Vagina (tissue), 2 donors: ENCODE measurements at regions not wholly inside any gene's neighbourhood (a gene's known extent, or its start where the extent isn't known, plus 50 kb on each side); places are given as distances from the start of the nearest gene placed in this dataset.

Experiments
- DNase-seq, 2 donors: peaks; one replicate each; pipeline ENCODE4 v3.0.0-alpha.2; 2017; ENCODE audit errors: extremely low spot score in 2 of 2
- H3K27ac ChIP-seq: fragments of 200-600 bp; sonication (generic); one replicate; pipeline ENCODE4 v1.5.1; 2019
- H3K27me3 ChIP-seq: fragments of 200-600 bp; sonication (generic); one replicate; pipeline ENCODE4 v1.5.1; 2019
- H3K36me3 ChIP-seq, 2 donors: fragments of 200-600 bp; sonication (generic); one replicate each; pipeline ENCODE4 v1.5.1; 2017 to 2019
- H3K4me1 ChIP-seq: fragments of 200-600 bp; sonication (generic); one replicate; pipeline ENCODE4 v1.5.1; 2019
- H3K4me3 ChIP-seq, 2 donors: fragments of 200-600 bp; sonication (generic); 1 replicate in 1 of 2; 2 replicates in 1 of 2; pipeline ENCODE4 v1.5.1; 2016 to 2019
- H3K9me3 ChIP-seq: fragments of 200-600 bp; sonication (generic); one replicate; pipeline ENCODE4 v1.5.1; 2019
- CTCF ChIP-seq, 3 experiments: fragments of 450-650 bp in 2 of 3; fragments of 200-600 bp in 1 of 3; sonication (generic) in 1 of 3; IDR thresholded peaks; one replicate each; pipeline ENCODE4 v1.5.1; 2017 to 2019; ENCODE audit warnings: antibody characterized with exemption in 3 of 3, mild to moderate bottlenecking in 2 of 3, moderate library complexity in 2 of 3
- POLR2A ChIP-seq, 2 donors: fragments of 450-650 bp; IDR thresholded peaks; one replicate each; pipeline ENCODE4 v1.6.1; 2017; ENCODE audit warnings: antibody characterized with exemption in 2 of 2, mild to moderate bottlenecking in 2 of 2, moderate library complexity in 2 of 2
- POLR2AphosphoS5 ChIP-seq, 2 donors: sonication (generic); formaldehyde crosslinking; IDR thresholded peaks; one replicate each; pipeline ENCODE4 v1.9.0; 2017; ENCODE audit warnings: antibody characterized with exemption in 2 of 2, mild to moderate bottlenecking in 2 of 2, low read depth in 1 of 2; ENCODE audit not compliant: insufficient read depth in 1 of 2
- intact Hi-C: fragments of 100-400 bp; cut with DNase I; formaldehyde crosslinking; loops from one replicate; pipeline ENCODE4 v1.15.1; 2023

GRCh38 chr15:95953032-95953431, 377.5 kb upstream of the NR2F2 start:
- no peak overlapping the region for H3K27ac ChIP-seq
- TF ChIP-seq POLR2A (IDR thresholded peaks at IDR 0.05): no peak
- TF ChIP-seq CTCF (IDR thresholded peaks at IDR 0.05): no peak
- H3K36me3 ChIP-seq: no peaks in the 10 kb centered on the region

GRCh38 chr15:95957861-95958260, 372.6 kb upstream of the NR2F2 start:
- no peak overlapping the region for H3K4me3 ChIP-seq
- intact Hi-C loops: no loop called here
- DNase-seq: no peak
- no peaks in the 10 kb centered on the region for H3K36me3 ChIP-seq
- TF ChIP-seq POLR2AphosphoS5 (IDR thresholded peaks at IDR 0.05; ENCODE audit: insufficient read depth in 1 of 2, low read depth in 1 of 2) (no peak), CTCF (IDR thresholded peaks at IDR 0.05) (no peak), POLR2A (IDR thresholded peaks at IDR 0.05) (no peak)
- peak overlapping the region; percentile 12 for H3K27ac ChIP-seq
- peaks cover 5% of the 10 kb centered on the region for H3K9me3 ChIP-seq
- no peaks in the 10 kb centered on the region for H3K4me1 ChIP-seq
- H3K27me3 ChIP-seq: no peaks in the 10 kb centered on the region

More at GRCh38 chr15:95953032-95953431, 377.5 kb upstream of the NR2F2 start:
- DNase-seq: no peak
- no peaks in the 10 kb centered on the region for H3K4me1 ChIP-seq
- peaks cover 5% of the 10 kb centered on the region for H3K9me3 ChIP-seq
- H3K27me3 ChIP-seq: no peaks in the 10 kb centered on the region
- intact Hi-C loops: no loop called here
- no peak overlapping the region for H3K4me3 ChIP-seq

GRCh38 chr15:95958382-95958781, 372.1 kb upstream of the NR2F2 start:
- Histone ChIP-seq H3K4me3 (no peak overlapping the region), H3K9me3 (peaks cover 5% of the 10 kb centered on the region), H3K4me1 (no peaks in the 10 kb centered on the region), H3K36me3 (no peaks in the 10 kb centered on the region), H3K27me3 (no peaks in the 10 kb centered on the region), H3K27ac (peak overlapping the region; percentile 12)
- intact Hi-C loops: no loop called here
- TF ChIP-seq POLR2AphosphoS5 (IDR thresholded peaks at IDR 0.05; ENCODE audit: insufficient read depth in 1 of 2, low read depth in 1 of 2) (no peak), POLR2A (IDR thresholded peaks at IDR 0.05) (no peak), CTCF (IDR thresholded peaks at IDR 0.05) (no peak)
- no peak for DNase-seq

GRCh38 chr15:95968856-95969255, 361.6 kb upstream of the NR2F2 start:
- Histone ChIP-seq H3K36me3 (no peaks in the 10 kb centered on the region), H3K4me3 (no peak overlapping the region), H3K9me3 (no peaks in the 10 kb centered on the region), H3K4me1 (no peaks in the 10 kb centered on the region), H3K27me3 (no peaks in the 10 kb centered on the region), H3K27ac (no peak overlapping the region)
- no peak for TF ChIP-seq CTCF (IDR thresholded peaks at IDR 0.05)
- TF ChIP-seq POLR2AphosphoS5 (IDR thresholded peaks at IDR 0.05; ENCODE audit: insufficient read depth in 1 of 2, low read depth in 1 of 2): no peak
- no peak for TF ChIP-seq POLR2A (IDR thresholded peaks at IDR 0.05)
- intact Hi-C loops: no loop called here
- no peak for DNase-seq

- no peaks in the 10 kb centered on the region for H3K27me3 ChIP-seq
- no peaks in the 10 kb centered on the region for H3K36me3 ChIP-seq
- H3K4me1 ChIP-seq: no peaks in the 10 kb centered on the region
- no peaks in the 10 kb centered on the region for H3K9me3 ChIP-seq
- intact Hi-C loops: loop anchor here (10.0 kb wide), 1 partner anchor 1804 kb away; no protein-coding TSS in a partner anchor
- TF ChIP-seq CTCF (IDR thresholded peaks at IDR 0.05) (no peak), POLR2A (IDR thresholded peaks at IDR 0.05) (no peak), POLR2AphosphoS5 (IDR thresholded peaks at IDR 0.05; ENCODE audit: insufficient read depth in 1 of 2, low read depth in 1 of 2) (no peak)
- H3K27ac ChIP-seq: no peak overlapping the region
- H3K4me3 ChIP-seq: no peak overlapping the region
- no peak for DNase-seq
Measured at GRCh38 chr15:95970326-95970725, 360.2 kb upstream of the NR2F2 start.
